Neuronal stem cell (in vitro differentiated cells): ENCODE measurements at regions not wholly inside any gene's neighbourhood (a gene's known extent, or its start where the extent isn't known, plus 50 kb on each side); places are given as distances from the start of the nearest gene placed in this dataset.
A peak's percentile ranks its signal among the peaks of the same experiment; 100 is the strongest.

ENCODE experiments used
- DNase-seq: peaks from one replicate; pipeline ENCODE4 v3.0.0-alpha.2; 2013; ENCODE audit warnings: low spot score
- H2AFZ ChIP-seq: one replicate; pipeline ENCODE4 v1.6.1; 2013; ENCODE audit warnings: mild to moderate bottlenecking, low read length, inconsistent platforms
- H2AK5ac ChIP-seq: 2 replicates; pipeline ENCODE4 v1.6.1; 2013; ENCODE audit warnings: low read depth, mild to moderate bottlenecking, inconsistent platforms, low read length, moderate library complexity, mixed read lengths
- H2BK120ac ChIP-seq: 2 replicates; pipeline ENCODE4 v1.6.1; 2013; ENCODE audit warnings: low read depth, mild to moderate bottlenecking, inconsistent platforms, low read length, moderate library complexity, mixed read lengths
- H2BK12ac ChIP-seq: one replicate; pipeline ENCODE4 v1.6.1; 2013; ENCODE audit warnings: low read length, inconsistent platforms
- H2BK15ac ChIP-seq: 2 replicates; pipeline ENCODE4 v1.6.1; 2013; ENCODE audit warnings: mild to moderate bottlenecking, low read length, inconsistent platforms, mixed read lengths
- H2BK5ac ChIP-seq: one replicate; pipeline ENCODE4 v1.6.1; 2013; ENCODE audit warnings: inconsistent platforms, mild to moderate bottlenecking, low read length, moderate library complexity
- H3K14ac ChIP-seq: one replicate; pipeline ENCODE4 v1.6.1; 2013; ENCODE audit warnings: low read length, inconsistent platforms
- H3K18ac ChIP-seq: 2 replicates; pipeline ENCODE4 v1.6.1; 2013; ENCODE audit warnings: low read length, inconsistent platforms
- H3K23ac ChIP-seq: 2 replicates; pipeline ENCODE4 v1.6.1; 2013; ENCODE audit warnings: low read depth, mild to moderate bottlenecking, mixed read lengths, low read length, inconsistent platforms; ENCODE audit not compliant: poor library complexity
- H3K27ac ChIP-seq: replicated peaks from 3 replicates; pipeline ENCODE4 v1.5.1; 2013; ENCODE audit warnings: low read length, inconsistent platforms
- H3K27me3 ChIP-seq, 3 experiments: 2 replicates each; pipeline ENCODE4 v1.6.1; 2013; ENCODE audit warnings: low read length in 3 of 3, mild to moderate bottlenecking in 2 of 3, inconsistent platforms in 1 of 3, low read depth in 1 of 3, mixed read lengths in 1 of 3, moderate library complexity in 1 of 3; ENCODE audit not compliant: control insufficient read depth in 3 of 3, insufficient read depth in 3 of 3
- H3K36me3 ChIP-seq, 2 donors: replicated peaks in 1 of 2; 2 replicates each; pipeline ENCODE4 v1.6.1; 2013; ENCODE audit warnings: low read length in 2 of 2; ENCODE audit not compliant: control insufficient read depth in 2 of 2, insufficient read depth in 2 of 2
- H3K4ac ChIP-seq: 2 replicates; pipeline ENCODE4 v1.6.1; 2013; ENCODE audit warnings: inconsistent platforms, mild to moderate bottlenecking, low read length, moderate library complexity
- H3K4me1 ChIP-seq, 2 donors: 1 replicate in 1 of 2; 2 replicates in 1 of 2; pipeline ENCODE4 v1.6.1; 2013; ENCODE audit warnings: low read length in 2 of 2, low read depth in 1 of 2; ENCODE audit not compliant: control insufficient read depth in 2 of 2, insufficient read depth in 1 of 2
- H3K4me2 ChIP-seq: one replicate; pipeline ENCODE4 v1.6.1; 2013; ENCODE audit warnings: mild to moderate bottlenecking, low read length, inconsistent platforms; ENCODE audit not compliant: insufficient read depth, poor library complexity, severe bottlenecking
- H3K4me3 ChIP-seq, 2 donors: 2 replicates each; pipeline ENCODE4 v1.5.1; 2013; ENCODE audit warnings: low read length in 2 of 2, mild to moderate bottlenecking in 2 of 2, inconsistent platforms in 1 of 2, moderate library complexity in 1 of 2
- H3K79me1 ChIP-seq: one replicate; pipeline ENCODE4 v1.6.1; 2013; ENCODE audit warnings: low read depth, mild to moderate bottlenecking, inconsistent platforms, low read length, moderate library complexity
- H3K9ac ChIP-seq: one replicate; pipeline ENCODE4 v1.6.1; 2013; ENCODE audit warnings: mild to moderate bottlenecking, low read depth, low read length, inconsistent platforms; ENCODE audit not compliant: poor library complexity
- H3K9me3 ChIP-seq, 2 donors: replicated peaks in 1 of 2; 2 replicates each; pipeline versions ENCODE3 to v1.6.1; 2013; ENCODE audit warnings: low read length in 2 of 2, mild to moderate bottlenecking in 2 of 2, inconsistent platforms in 1 of 2, low read depth in 1 of 2, mixed read lengths in 1 of 2, moderate library complexity in 1 of 2; ENCODE audit not compliant: control insufficient read depth in 2 of 2, insufficient read depth in 1 of 2
- H4K8ac ChIP-seq: one replicate; pipeline ENCODE4 v1.6.1; 2013; ENCODE audit warnings: low read depth, mild to moderate bottlenecking, inconsistent platforms, low read length, moderate library complexity
- H4K91ac ChIP-seq: one replicate; pipeline ENCODE4 v1.6.1; 2013; ENCODE audit warnings: low read length, low read depth, mild to moderate bottlenecking, inconsistent platforms; ENCODE audit not compliant: poor library complexity
- WGBS, 2 donors: extraction: QIAGEN DNeasy Blood & Tissue Kit; methylation state at CpG; one replicate each; pipeline ENCODE4 v1.1.7; 2013; ENCODE audit warnings: missing lambda C conversion rate in 2 of 2, mixed read lengths in 1 of 2; ENCODE audit not compliant: insufficient read length in 2 of 2, insufficient replicate concordance in 1 of 2; ENCODE audit errors: extremely low coverage in 2 of 2; 5-methylcytosine and 5-hydroxymethylcytosine counted together

GRCh38 chr11:92727123-92727522, 242.3 kb upstream of the MTNR1B start:
- no peak overlapping the region for H2AFZ ChIP-seq
- H4K91ac ChIP-seq = no peak overlapping the region
- H3K79me1 ChIP-seq = no peaks in the 10 kb centered on the region
- H4K8ac ChIP-seq = no peak overlapping the region
- no peak overlapping the region for H3K4me3 ChIP-seq
- no peaks in the 10 kb centered on the region for H3K27me3 ChIP-seq
- no peak overlapping the region for H3K4me2 ChIP-seq
- no peak overlapping the region for H3K4ac ChIP-seq
- no peaks in the 10 kb centered on the region for H3K36me3 ChIP-seq
- no peak overlapping the region for H3K9ac ChIP-seq
- no peak overlapping the region for H3K14ac ChIP-seq
- H3K18ac ChIP-seq = no peak overlapping the region
- no peak overlapping the region for H3K23ac ChIP-seq
- H3K4me1 ChIP-seq = peaks cover 0 to 5% of the 10 kb centered on the region in 2 donors
- no peak overlapping the region for H2BK15ac ChIP-seq
- no peak overlapping the region for H2AK5ac ChIP-seq
- H2BK12ac ChIP-seq = no peak overlapping the region
- H3K27ac ChIP-seq = no peak overlapping the region
- WGBS, 2 donors = no CpG with 5 or more reads among the region's 2 CpGs
- H2BK120ac ChIP-seq = no peak overlapping the region
- no peak overlapping the region for H2BK5ac ChIP-seq
- no peak for DNase-seq
- peaks cover 0 to 19% of the 10 kb centered on the region in 2 donors for H3K9me3 ChIP-seq

GRCh38 chr11:92727769-92728168, 241.7 kb upstream of the MTNR1B start:
- WGBS, 2 donors = no CpG with 5 or more reads among the region's 5 CpGs
- H2AK5ac ChIP-seq = no peak overlapping the region
- no peak overlapping the region for H3K23ac ChIP-seq
- H4K91ac ChIP-seq = no peak overlapping the region
- no peak overlapping the region for H3K27ac ChIP-seq
- no peaks in the 10 kb centered on the region for H3K79me1 ChIP-seq
- H3K4me2 ChIP-seq = no peak overlapping the region
- H3K36me3 ChIP-seq = no peaks in the 10 kb centered on the region
- no peak overlapping the region for H3K9ac ChIP-seq
- peak overlapping the region; percentile 63 for H2BK120ac ChIP-seq
- no peak overlapping the region for H2BK15ac ChIP-seq
- no peak overlapping the region for H3K4me3 ChIP-seq
- H3K27me3 ChIP-seq = no peaks in the 10 kb centered on the region
- H2BK5ac ChIP-seq = no peak overlapping the region
- no peak overlapping the region for H3K4ac ChIP-seq
- no peak overlapping the region for H3K14ac ChIP-seq
- no peak overlapping the region for H4K8ac ChIP-seq
- peaks cover 0 to 13% of the 10 kb centered on the region in 2 donors for H3K9me3 ChIP-seq
- peak overlapping the region; percentile 71 for H3K18ac ChIP-seq
- H2AFZ ChIP-seq = no peak overlapping the region
- no peak overlapping the region for H2BK12ac ChIP-seq
- no peak for DNase-seq
- peaks cover 0 to 5% of the 10 kb centered on the region in 2 donors for H3K4me1 ChIP-seq

- no CpG with 5 or more reads among the region's 3 CpGs for WGBS, 2 donors
- DNase-seq = no peak
- no peak overlapping the region for H4K8ac ChIP-seq
- no peak overlapping the region for H2AFZ ChIP-seq
- no peak overlapping the region for H3K4me3 ChIP-seq
- peaks cover 0 to 5% of the 10 kb centered on the region in 2 donors for H3K4me1 ChIP-seq
- H3K4me2 ChIP-seq = no peak overlapping the region
- H2BK5ac ChIP-seq = no peak overlapping the region
- H3K79me1 ChIP-seq = no peaks in the 10 kb centered on the region
- no peak overlapping the region for H2BK15ac ChIP-seq
- H3K23ac ChIP-seq = no peak overlapping the region
- no peak overlapping the region for H4K91ac ChIP-seq
- H2AK5ac ChIP-seq = no peak overlapping the region
- peaks cover 2 to 8% of the 10 kb centered on the region in 2 donors for H3K9me3 ChIP-seq
- H2BK120ac ChIP-seq = no peak overlapping the region
- no peak overlapping the region for H3K18ac ChIP-seq
- no peak overlapping the region for H3K4ac ChIP-seq
- H3K27me3 ChIP-seq = no peaks in the 10 kb centered on the region
- no peak overlapping the region for H3K27ac ChIP-seq
- no peak overlapping the region for H2BK12ac ChIP-seq
- H3K14ac ChIP-seq = no peak overlapping the region
- H3K36me3 ChIP-seq = no peaks in the 10 kb centered on the region
- no peak overlapping the region for H3K9ac ChIP-seq
These were observed 240.8 kb upstream of the MTNR1B start for GRCh38 chr11:92728628-92729027.

- Histone ChIP-seq H3K4me2 (no peak overlapping the region), H2AFZ (no peak overlapping the region), H3K36me3 (peaks cover 0 to 9% of the 10 kb centered on the region in 2 donors), H3K23ac (no peak overlapping the region), H2AK5ac (no peak overlapping the region), H3K4me1 (no peaks in the 10 kb centered on the region), H2BK15ac (no peak overlapping the region), H4K8ac (no peak overlapping the region), H3K4ac (no peak overlapping the region), H2BK12ac (no peak overlapping the region), H3K9me3 (peaks cover 0 to 2% of the 10 kb centered on the region in 2 donors), H3K27me3 (no peaks in the 10 kb centered on the region), H3K18ac (no peak overlapping the region), H2BK120ac (no peak overlapping the region), H3K9ac (no peak overlapping the region), H4K91ac (no peak overlapping the region), H3K27ac (no peak overlapping the region), H2BK5ac (no peak overlapping the region), H3K4me3 (no peak overlapping the region), H3K79me1 (no peaks in the 10 kb centered on the region), H3K14ac (no peak overlapping the region)
- no CpG with 5 or more reads among the region's 1 CpG for WGBS, 2 donors
- no peak for DNase-seq
These were observed 234.4 kb upstream of the MTNR1B start for GRCh38 chr11:92735039-92735438.
